ENCODE measurements at regions not wholly inside any gene's neighbourhood (a gene's known extent, or its start where the extent isn't known, plus 50 kb on each side); places are given as distances from the start of the nearest gene placed in this dataset.

DNA sequence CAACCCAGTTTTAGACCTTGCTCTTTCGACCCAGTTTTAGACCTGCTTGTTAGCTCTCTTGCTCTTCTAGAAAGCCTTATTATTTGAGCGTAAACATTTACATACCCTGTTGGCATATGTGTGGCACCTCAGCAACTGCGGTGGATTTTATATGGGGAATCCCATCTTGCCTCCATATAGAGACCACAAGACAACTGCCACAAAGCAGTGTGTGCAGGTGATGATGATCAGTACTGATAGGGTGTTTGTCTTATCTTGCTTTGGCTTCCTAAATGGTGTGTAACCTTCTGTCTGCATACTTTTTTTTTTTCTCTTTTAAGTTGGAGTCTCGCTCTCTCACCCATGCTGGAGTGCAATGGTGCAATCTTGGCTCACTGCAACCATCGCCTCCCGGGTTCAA, 1270.8 kb downstream of the MRPL39 start:
- Histone ChIP-seq H3K9me3 (ENCODE audit: control insufficient read depth, low read length) (no peaks in the 10 kb centered on the region), H3K4me1 (ENCODE audit: control insufficient read depth, insufficient read depth, low read length) (no peaks in the 10 kb centered on the region), H3K27ac (ENCODE audit: low read length) (no peak overlapping the region), H3K27me3 (ENCODE audit: control insufficient read depth, insufficient read depth) (no peaks in the 10 kb centered on the region), H3K4me3 (ENCODE audit: low read length) (no peak overlapping the region)
- no peak for DNase-seq
- no peak for ATAC-seq
- intact Hi-C loops (cut with DNase I), result no loop called here
- WGBS, result 89% methylated on average over 6 of the region's 6 CpGs

DNA sequence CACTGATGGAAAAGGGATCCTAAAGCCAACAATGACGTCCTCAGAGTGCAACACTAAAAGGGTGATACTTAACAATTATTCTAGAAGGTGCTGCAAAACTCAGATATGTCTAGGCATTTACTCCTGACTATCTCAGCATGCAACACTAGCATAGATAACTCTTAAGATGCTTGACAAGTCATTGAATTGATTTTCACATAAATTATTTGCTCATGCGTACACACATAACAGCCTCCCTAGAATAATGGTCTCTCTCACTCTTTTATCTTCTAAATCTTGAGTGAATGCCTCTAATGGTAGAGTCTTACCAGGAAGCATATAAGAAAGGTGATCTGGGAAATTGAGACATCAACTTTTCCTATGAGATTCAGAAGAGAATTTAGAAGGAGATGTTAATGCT, 1283.7 kb downstream of the MRPL39 start:
- no peak overlapping the region for H3K4me3 ChIP-seq (ENCODE audit: low read length)
- no peaks in the 10 kb centered on the region for H3K4me1 ChIP-seq (ENCODE audit: control insufficient read depth, insufficient read depth, low read length)
- WGBS, result 83% methylated on average over 2 of the region's 2 CpGs
- ATAC-seq (no peak), DNase-seq (no peak)
- no peaks in the 10 kb centered on the region for H3K27me3 ChIP-seq (ENCODE audit: control insufficient read depth, insufficient read depth)
- no peaks in the 10 kb centered on the region for H3K9me3 ChIP-seq (ENCODE audit: control insufficient read depth, low read length)
- no peak overlapping the region for H3K27ac ChIP-seq (ENCODE audit: low read length)
- intact Hi-C loops (cut with DNase I), result no loop called here

DNA sequence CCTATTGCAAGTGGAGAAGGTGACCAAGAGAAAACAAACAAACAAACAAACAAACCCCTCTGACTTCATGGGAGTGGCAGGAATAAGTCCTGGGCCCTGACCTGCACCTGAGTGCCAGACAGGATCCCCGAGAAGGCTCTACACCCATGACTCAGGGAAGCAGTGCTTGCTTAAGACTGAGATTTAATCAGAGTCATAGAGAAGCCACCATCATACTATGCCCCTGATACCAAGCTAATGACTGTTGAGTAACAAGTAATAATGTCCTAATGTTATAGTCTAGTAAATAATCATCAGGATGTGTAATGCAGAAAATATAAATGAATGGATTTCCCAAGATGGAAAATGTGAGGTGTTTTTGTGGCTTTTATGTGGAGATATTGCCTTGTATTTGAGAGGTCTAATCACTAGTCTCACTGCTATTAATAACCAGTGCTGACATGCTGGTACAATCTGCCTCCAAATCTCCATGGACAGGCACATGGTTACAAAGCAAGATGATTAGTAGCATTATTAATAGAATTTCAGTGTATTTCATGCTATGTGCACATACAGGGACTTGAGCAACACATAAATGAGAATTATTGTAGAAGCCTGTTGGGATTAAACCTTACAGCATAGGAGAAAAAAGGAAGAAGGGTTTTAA, 1290.9 kb downstream of the MRPL39 start:
- intact Hi-C loops (cut with DNase I), result no loop called here
- Histone ChIP-seq H3K27ac (ENCODE audit: low read length) (no peak overlapping the region), H3K27me3 (ENCODE audit: control insufficient read depth, insufficient read depth) (no peaks in the 10 kb centered on the region), H3K4me3 (ENCODE audit: low read length) (no peak overlapping the region), H3K4me1 (ENCODE audit: control insufficient read depth, insufficient read depth, low read length) (no peaks in the 10 kb centered on the region), H3K9me3 (ENCODE audit: control insufficient read depth, low read length) (no peaks in the 10 kb centered on the region)
- no peak for DNase-seq
- 0% methylated on average over 1 of the region's 1 CpG for WGBS
- no peak for ATAC-seq

DNA sequence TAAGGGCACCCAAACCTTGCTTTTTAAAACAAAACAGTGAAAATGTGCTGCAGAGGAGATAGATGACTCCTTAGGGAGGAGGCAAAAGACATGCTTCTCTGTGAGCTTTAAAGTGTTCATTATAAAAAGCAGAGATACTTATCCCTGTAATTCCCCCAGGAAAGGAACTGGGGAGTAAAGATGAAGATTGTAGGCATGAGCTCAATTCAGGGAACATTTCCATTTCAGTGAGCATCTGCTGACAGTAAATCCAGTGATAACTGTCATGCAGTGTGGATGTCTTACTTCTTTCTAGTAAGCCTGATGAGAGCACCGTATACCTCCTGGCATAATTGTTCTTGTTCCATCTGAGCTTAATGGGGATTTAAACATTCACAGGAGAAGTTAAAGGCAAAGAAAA, 1296.5 kb downstream of the MRPL39 start:
- Histone ChIP-seq H3K9me3 (ENCODE audit: control insufficient read depth, low read length) (no peaks in the 10 kb centered on the region), H3K27ac (ENCODE audit: low read length) (no peak overlapping the region), H3K4me3 (ENCODE audit: low read length) (no peak overlapping the region), H3K4me1 (ENCODE audit: control insufficient read depth, insufficient read depth, low read length) (no peaks in the 10 kb centered on the region), H3K27me3 (ENCODE audit: control insufficient read depth, insufficient read depth) (no peaks in the 10 kb centered on the region)
- ATAC-seq (no peak), DNase-seq (no peak)
- intact Hi-C loops (cut with DNase I), result no loop called here
- WGBS, result 56% methylated on average over 1 of the region's 1 CpG

DNA sequence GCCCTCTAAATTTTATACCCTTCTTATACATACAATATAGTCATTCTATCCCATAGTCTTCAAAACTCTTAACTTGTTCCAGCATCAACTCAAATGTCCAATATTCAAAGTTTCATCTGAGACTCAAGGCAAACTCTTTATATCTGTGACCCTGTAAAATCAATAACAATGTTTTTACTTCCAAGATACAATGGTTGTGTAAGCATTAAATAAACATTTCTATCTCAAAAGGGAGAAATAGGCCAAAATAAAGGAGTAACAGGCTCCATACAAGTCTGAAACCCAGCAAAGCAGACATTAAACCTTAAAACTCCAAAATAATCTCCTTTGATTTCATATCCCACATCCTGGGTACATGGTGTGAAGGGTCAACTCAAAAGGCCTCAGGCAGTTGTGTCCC, 1299.1 kb downstream of the MRPL39 start:
- DNase-seq (no peak), ATAC-seq (no peak)
- Histone ChIP-seq H3K9me3 (ENCODE audit: control insufficient read depth, low read length) (no peaks in the 10 kb centered on the region), H3K27me3 (ENCODE audit: control insufficient read depth, insufficient read depth) (no peaks in the 10 kb centered on the region), H3K4me1 (ENCODE audit: control insufficient read depth, insufficient read depth, low read length) (no peaks in the 10 kb centered on the region), H3K27ac (ENCODE audit: low read length) (no peak overlapping the region), H3K4me3 (ENCODE audit: low read length) (no peak overlapping the region)
- intact Hi-C loops (cut with DNase I), result no loop called here

DNA sequence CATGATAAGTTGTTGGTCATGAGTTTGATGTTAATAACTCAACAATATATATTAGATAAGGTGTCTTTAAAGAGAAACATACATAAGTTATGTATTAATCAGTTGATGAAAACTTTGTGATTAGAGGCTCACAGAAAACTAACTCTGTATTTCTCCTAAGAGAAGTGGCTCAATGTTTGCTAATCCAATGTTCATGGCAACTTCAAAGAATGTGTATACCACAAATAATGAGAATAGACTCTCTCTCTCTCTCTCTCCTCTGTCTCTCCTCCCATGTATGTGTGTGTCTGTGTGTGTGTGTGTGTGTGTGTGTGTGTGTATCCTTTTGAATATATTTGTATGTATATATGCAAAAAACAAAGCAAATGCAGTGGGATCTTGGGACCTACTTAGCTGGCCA, 1304.9 kb downstream of the MRPL39 start:
- H3K27ac ChIP-seq (ENCODE audit: low read length), result no peak overlapping the region
- no peaks in the 10 kb centered on the region for H3K9me3 ChIP-seq (ENCODE audit: control insufficient read depth, low read length)
- no peaks in the 10 kb centered on the region for H3K4me1 ChIP-seq (ENCODE audit: control insufficient read depth, insufficient read depth, low read length)
- H3K27me3 ChIP-seq (ENCODE audit: control insufficient read depth, insufficient read depth), result no peaks in the 10 kb centered on the region
- H3K4me3 ChIP-seq (ENCODE audit: low read length), result no peak overlapping the region
- no peak for DNase-seq
- no peak for ATAC-seq
- intact Hi-C loops (cut with DNase I), result no loop called here

DNA sequence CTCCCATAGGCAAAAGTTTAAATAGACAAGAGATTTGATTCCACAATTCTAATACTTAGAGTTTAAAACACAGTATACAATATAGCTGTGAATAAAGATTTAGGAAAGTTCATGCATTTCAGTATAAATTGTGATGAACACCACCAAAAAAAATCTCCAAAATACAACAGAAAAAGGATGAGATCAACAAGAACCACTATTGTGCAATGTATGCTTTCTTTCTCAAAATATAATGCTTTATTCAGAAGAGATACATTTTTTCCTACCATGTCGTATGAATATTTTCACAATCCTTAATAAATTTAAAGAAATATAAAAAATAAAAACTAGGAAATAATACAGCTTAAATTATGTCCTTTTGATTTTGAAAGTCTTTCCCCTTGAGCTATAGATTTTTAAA, 1309.2 kb downstream of the MRPL39 start:
- H3K4me1 ChIP-seq (ENCODE audit: control insufficient read depth, insufficient read depth, low read length), result no peaks in the 10 kb centered on the region
- DNase-seq, result no peak
- intact Hi-C loops (cut with DNase I), result no loop called here
- no peak overlapping the region for H3K27ac ChIP-seq (ENCODE audit: low read length)
- H3K9me3 ChIP-seq (ENCODE audit: control insufficient read depth, low read length), result no peaks in the 10 kb centered on the region
- 86% methylated on average over 1 of the region's 1 CpG for WGBS
- no peaks in the 10 kb centered on the region for H3K27me3 ChIP-seq (ENCODE audit: control insufficient read depth, insufficient read depth)
- ATAC-seq, result no peak
- no peak overlapping the region for H3K4me3 ChIP-seq (ENCODE audit: low read length)

DNA sequence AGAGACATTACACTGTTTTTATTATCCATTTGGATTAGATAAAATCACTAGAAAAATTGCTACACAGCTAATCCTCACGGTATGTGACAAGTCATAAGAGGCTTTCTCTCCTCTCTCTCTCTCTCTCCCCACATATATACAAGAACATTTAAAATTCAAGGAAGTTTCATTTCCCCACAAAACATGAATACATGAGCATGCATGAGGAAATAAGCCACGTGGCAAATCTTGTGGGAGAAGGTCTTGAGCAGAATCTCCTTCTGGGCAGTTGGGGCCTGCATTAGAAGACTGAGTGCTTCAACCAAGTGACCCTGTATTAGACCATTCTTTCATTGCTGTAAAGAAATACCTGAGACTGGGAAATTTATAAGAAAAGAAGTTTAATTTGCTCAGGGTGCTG, 1313.1 kb downstream of the MRPL39 start:
- Histone ChIP-seq H3K9me3 (ENCODE audit: control insufficient read depth, low read length) (no peaks in the 10 kb centered on the region), H3K27me3 (ENCODE audit: control insufficient read depth, insufficient read depth) (no peaks in the 10 kb centered on the region), H3K4me1 (ENCODE audit: control insufficient read depth, insufficient read depth, low read length) (no peaks in the 10 kb centered on the region), H3K4me3 (ENCODE audit: low read length) (no peak overlapping the region), H3K27ac (ENCODE audit: low read length) (no peak overlapping the region)
- ATAC-seq (no peak), DNase-seq (no peak)
- intact Hi-C loops (cut with DNase I), result no loop called here
- 48% methylated on average over 2 of the region's 2 CpGs for WGBS

DNA sequence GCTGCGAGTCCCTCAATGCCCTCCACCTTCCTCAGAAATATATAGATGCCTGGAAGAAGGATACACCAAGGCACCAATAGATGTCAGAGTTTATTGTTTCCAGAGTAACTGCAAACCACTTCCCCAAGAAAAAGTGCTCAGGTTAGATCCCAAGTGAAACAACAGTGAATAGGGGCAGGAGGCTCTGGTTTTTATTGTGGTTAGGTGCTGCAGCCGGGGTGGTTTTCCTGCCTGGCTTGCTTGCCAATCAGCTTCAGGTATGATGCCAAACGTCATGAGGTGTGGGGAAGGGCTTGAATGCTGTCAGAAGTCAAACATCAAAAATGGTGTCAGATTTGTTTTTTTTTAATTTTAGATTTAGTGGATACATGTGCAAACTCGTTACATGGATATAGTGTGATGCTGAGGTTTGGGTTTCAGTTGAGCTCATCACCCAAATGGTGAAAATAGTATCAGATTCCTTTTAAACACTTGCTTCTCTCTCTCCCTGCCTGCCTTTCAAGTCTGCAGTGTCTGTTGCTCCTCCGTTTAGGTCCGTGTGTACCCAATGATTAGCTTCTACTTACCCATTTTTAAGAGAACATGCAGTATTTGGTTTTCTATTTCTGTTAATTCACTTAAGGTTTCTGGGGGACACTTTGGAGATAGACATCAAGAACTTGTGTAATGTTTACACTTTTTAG, 1317.0 kb downstream of the MRPL39 start:
- no peaks in the 10 kb centered on the region for H3K27me3 ChIP-seq (ENCODE audit: control insufficient read depth, insufficient read depth)
- DNase-seq (no peak), ATAC-seq (no peak)
- no peaks in the 10 kb centered on the region for H3K9me3 ChIP-seq (ENCODE audit: control insufficient read depth, low read length)
- no peak overlapping the region for H3K4me3 ChIP-seq (ENCODE audit: low read length)
- 55% methylated on average over 6 of the region's 6 CpGs for WGBS
- no peaks in the 10 kb centered on the region for H3K4me1 ChIP-seq (ENCODE audit: control insufficient read depth, insufficient read depth, low read length)
- intact Hi-C loops (cut with DNase I), result no loop called here
- H3K27ac ChIP-seq (ENCODE audit: low read length), result no peak overlapping the region

DNA sequence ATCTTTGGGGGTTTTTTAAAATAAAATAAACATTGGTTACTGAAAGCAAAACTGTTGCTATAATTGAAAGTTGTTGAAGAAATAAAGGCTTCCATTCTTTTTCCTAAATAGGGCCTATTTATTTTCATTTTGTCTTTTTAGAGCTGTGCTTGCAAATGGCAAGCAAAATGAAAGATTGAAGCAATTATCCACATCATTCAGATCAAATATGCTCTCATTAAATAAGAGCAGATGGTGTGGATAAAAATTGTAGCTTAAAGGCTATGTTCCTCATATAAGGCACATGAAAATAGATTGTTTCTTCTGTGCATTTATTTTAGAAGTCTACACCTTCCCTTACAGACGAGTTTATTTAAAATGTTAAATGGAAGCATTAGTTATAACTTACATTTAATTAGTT, 1317.7 kb downstream of the MRPL39 start:
- ATAC-seq (no peak), DNase-seq (no peak)
- Histone ChIP-seq H3K4me1 (ENCODE audit: control insufficient read depth, insufficient read depth, low read length) (no peaks in the 10 kb centered on the region), H3K9me3 (ENCODE audit: control insufficient read depth, low read length) (no peaks in the 10 kb centered on the region), H3K27me3 (ENCODE audit: control insufficient read depth, insufficient read depth) (no peaks in the 10 kb centered on the region), H3K27ac (ENCODE audit: low read length) (no peak overlapping the region), H3K4me3 (ENCODE audit: low read length) (no peak overlapping the region)
- 72% methylated on average over 1 of the region's 1 CpG for WGBS
- intact Hi-C loops (cut with DNase I), result no loop called here

DNA sequence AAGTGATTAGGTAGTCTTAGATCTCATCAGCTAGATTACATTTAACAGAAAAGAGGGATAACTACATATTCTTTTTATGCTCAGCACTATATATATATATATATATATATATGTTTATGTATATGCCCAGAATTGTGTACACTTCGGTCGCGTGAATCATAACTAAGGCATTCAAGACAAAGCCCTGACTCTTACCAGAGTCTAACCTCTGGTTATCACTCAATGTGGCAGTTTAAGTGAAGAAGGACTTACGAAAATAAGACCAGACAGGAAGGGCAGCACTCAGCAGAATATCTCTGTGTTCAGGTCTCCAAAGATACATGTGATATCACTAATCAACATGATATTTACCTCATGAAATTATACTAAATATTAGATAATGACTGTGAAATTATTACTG, 1326.7 kb downstream of the MRPL39 start:
- Histone ChIP-seq H3K27ac (ENCODE audit: low read length) (no peak overlapping the region), H3K9me3 (ENCODE audit: control insufficient read depth, low read length) (no peaks in the 10 kb centered on the region), H3K4me1 (ENCODE audit: control insufficient read depth, insufficient read depth, low read length) (no peaks in the 10 kb centered on the region), H3K4me3 (ENCODE audit: low read length) (no peak overlapping the region), H3K27me3 (ENCODE audit: control insufficient read depth, insufficient read depth) (no peaks in the 10 kb centered on the region)
- intact Hi-C loops (cut with DNase I), result no loop called here
- no peak for ATAC-seq
- DNase-seq, result no peak
- WGBS, result 69% methylated on average over 4 of the region's 4 CpGs

DNA sequence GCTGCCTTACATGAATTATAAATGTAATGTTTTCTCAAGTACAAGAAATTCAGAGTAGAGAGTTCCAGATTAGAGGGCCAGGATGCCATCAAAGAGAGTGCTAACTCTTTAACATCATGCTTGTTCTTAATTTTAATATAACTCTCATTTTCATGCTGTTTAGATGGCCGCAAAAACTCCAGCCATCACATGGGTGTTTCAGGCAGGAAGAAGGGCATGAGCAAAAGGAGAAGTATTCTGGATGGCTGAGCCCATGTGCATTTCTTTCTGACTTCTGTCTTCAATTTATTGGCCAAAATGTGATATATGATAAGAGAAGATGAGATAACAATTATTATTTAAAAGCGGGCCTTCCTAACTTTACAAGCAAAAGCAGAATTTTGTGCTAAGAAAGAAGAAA, 1328.6 kb downstream of the MRPL39 start:
- DNase-seq, result no peak
- H3K27me3 ChIP-seq (ENCODE audit: control insufficient read depth, insufficient read depth), result no peaks in the 10 kb centered on the region
- no peak overlapping the region for H3K27ac ChIP-seq (ENCODE audit: low read length)
- no peak overlapping the region for H3K4me3 ChIP-seq (ENCODE audit: low read length)
- no peaks in the 10 kb centered on the region for H3K4me1 ChIP-seq (ENCODE audit: control insufficient read depth, insufficient read depth, low read length)
- H3K9me3 ChIP-seq (ENCODE audit: control insufficient read depth, low read length), result no peaks in the 10 kb centered on the region
- no peak for ATAC-seq
- intact Hi-C loops (cut with DNase I), result no loop called here
- 78% methylated on average over 2 of the region's 2 CpGs for WGBS
